HG03064 (cell line): ENCODE measurements at regions not wholly inside any gene's neighbourhood (a gene's known extent, or its start where the extent isn't known, plus 50 kb on each side); places are given as distances from the start of the nearest gene placed in this dataset.

Experiments used
- ATAC-seq: cut with Tn5 transposase; IDR thresholded peaks from one replicate; pipeline ENCODE4 v1.9.1; 2021; ENCODE audit warnings: low read depth; ENCODE audit not compliant: unreplicated experiment

DNA sequence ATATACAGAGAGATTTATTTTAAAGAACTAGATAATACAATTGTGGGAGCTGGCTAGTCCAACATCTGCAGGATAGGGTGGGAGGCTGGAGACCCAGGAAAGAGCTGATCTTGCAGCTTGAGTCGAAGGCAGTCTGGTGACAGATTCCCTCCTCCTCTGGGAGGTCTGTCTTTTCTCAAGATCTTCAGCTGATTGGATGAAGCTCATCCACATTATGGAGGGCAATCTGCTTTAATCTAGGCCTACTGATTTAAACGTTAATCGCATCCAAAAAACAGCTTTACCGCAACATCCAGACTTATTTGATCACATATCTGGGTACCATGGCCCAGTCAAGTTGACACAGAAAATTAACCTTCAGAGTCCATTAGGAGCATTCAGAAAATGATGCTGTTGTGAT lies 168.1 kb downstream of the ATPSCKMT start:
- ATAC-seq: no peak

DNA sequence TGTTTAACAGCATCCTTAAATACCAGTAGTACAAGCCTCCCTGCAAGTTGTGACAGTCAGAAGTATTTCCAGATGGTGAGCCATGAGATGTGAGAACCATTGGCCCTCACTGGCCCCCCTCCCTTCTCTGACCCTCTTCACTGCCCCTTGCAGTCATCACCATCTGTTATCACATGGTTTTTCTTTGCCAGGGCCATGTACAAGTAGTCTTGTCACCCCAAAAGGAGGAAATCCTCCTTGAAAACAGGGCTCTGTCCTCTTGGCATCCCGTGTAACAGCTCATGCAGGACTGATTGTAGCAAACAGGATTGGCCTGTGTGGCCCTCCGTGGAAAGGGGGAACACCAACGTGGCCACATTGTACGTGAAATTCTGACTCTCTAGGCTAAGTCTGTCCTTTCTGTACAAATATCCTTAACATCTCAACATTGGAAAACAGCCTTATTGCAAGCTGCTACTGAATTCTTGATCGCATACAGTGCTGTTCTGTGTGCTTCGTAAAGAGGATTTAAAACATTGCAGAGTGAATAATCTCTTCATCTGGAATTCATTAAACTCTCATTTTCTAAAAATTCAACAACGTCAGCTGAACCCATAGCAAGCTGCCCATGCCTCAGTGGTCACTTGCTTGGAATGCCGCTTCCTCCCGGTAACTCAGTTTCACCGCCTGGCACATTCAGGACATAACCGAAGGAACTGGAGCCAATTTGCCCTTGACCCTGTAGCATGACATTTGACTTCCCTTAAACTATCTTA lies 171.7 kb downstream of the ATPSCKMT start:
- ATAC-seq: no peak

DNA sequence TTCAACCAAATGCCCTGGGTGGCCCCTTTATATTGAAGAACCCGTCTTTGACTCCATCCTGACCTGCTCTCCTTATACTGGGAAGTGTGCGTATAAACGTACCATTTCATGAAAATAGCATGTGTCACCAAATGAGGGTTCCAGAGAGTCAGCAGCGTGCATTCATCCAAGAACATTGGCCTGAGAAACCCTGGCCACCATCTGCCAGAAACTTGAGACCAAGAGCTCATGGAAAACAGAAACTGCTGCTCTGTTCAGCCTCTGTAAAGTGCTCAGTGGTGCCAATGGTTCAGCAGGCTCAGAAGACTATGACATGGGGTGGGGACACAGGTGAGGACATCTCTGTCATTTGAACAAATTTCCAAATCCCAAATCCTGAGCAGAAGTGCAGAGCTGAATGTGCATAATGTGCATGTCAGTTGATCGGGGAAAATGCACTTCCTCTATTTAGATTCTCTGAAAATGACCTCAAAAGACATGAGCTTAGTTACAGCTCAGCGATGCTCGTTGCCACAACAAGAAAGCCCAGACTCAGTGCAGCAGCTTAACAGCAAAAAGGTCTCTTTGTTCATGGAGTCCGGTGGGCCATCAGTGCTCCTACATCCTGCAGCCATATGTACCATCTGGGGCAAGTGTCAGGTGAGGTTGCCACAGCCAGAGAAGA lies 176.1 kb downstream of the ATPSCKMT start:
- ATAC-seq: no peak

DNA sequence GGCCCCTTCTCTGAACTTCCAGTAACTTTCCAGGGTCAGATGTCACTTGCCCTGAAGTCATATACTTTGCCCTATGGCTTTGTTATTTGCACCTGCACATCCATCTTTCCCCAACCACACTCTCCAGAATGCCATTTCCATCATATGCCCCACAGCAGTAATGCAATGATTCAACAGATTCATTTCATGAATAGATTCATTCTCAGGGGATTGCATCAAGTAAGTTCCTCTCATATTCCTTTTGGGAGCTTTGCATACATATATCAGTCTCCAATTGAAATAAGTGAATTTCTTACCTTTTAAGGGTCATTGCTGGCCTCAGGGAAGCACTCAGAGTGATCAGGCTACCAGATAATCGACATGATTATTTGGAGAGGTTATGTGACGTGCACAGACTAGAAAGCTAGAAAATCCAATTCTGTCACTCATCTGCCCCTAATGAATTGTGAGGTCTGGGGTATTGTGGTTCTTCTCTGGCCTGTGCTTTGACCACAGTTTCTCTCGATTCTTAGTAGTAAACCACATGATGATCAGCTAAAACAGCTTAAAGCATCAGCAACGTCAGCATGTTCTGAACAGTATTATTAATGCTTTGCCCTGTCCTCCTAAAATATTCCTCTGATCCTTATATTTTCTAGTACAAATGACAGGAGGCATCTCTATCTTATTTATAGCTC lies 179.9 kb downstream of the ATPSCKMT start:
- no peak for ATAC-seq

DNA sequence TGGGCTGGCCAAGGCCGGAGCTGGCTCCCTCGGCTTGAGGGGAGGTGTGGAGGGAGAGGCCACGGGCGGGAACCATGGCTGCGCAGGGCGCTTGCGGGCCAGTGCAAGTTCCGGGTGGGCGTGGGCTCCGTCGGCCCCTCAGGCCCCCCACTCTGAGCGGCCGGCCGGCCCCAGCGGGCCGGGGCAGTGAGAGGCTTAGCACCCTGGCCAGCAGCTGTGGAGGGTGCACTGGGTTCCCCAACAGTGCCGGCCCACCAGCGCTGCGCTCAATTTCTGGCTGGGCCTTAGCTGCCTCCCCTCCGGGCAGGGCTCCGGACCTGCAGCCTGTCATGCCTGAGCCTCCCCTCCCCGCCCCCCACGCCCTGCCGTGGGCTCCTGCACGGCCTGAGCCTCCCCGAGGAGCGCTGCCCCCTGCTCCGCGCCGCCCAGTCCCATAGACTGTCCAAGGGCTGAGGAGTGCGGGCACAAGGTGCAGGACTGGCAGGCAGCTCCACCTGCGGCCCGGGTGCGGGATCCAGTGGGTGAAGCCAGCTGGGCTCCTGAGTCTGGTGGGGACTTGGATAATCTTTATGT lies 184.2 kb downstream of the ATPSCKMT start:
- no peak for ATAC-seq

DNA sequence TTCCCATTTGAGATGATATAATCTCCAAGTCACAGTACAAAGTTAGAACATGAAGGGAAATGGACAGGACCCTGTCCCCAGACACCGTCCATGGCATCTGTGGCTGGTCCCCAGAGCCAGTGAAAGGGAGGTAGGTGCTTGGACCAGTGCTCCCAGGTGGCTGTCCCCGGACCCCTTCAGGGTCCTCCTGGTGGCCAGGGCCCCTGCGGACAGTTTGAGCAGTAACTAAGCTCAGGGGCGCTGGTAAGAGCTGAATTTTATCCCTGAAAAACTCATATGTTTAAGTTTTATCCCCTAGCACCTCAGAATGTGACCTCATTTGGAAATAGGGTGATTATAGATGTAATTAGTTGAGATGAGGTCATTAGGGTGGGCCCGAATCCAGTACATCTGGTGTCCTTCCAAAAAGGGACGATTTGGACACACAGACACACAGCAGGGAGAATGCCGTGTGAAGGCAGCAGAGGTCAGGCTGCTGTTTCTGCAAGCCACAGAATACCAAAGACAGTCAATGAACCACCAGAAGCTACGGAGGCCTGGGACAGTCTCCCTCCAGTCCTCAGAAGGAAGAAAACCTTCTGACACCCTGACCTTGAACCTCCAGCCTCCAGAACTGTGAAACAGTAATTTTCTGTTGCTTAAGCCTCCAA lies 185.0 kb downstream of the ATPSCKMT start:
- no peak for ATAC-seq

DNA sequence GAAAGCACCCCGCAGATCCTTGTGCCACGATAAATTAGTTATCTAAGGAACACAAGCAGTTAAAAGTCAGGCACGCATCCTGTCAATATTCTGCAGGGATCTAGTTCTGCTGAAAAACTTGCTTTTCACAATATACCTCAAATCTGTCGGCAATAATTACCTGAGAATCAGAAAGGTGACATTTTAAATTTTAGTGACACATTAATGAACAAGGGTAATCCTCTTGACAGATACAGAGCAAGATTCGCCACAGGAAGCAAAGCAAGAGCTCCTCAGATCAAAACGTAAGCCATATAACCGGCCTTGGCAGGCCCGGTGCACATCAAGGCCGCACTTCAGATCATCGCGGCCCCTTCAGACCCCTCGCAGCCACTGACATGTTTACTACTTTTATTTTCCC lies 185.7 kb downstream of the ATPSCKMT start:
- ATAC-seq: no peak

DNA sequence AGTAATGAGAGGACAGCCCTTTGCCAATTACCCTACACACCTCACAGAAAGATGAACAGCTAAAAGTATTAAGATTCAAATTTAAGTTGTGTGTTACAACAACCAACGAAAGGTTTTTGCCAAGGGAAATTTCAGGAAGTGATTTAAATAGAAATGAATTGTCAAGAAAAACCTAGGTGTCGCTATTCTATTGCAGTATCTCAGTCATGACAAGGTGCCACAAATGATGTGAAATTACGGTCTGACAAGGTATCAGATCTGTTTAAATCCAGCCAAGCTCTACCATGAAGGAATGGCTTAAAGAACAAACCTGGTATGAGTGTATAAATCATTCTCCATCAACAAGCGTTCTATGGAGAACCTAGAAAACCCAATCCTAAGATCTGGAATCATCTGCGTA lies 189.7 kb downstream of the ATPSCKMT start:
- ATAC-seq: no peak

DNA sequence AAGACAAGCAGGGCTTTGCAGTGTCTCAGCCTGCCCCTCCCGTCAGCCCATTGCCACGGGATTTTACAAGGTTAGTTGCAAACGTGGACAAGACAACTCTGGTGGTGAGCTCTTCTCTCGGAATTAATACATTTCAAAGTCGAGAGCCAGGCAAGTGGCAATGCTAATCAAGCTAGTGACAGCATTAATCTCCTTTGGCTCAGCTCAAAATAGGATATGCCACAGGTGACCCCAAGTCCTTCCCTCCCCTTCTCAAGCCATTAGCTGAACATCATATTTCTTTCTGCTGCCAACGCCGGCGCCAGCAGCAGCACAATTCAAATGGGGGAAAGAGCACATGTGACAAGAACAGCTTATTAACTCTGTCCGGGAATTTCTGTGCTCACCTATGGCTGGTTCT lies 190.1 kb downstream of the ATPSCKMT start:
- no peak for ATAC-seq

DNA sequence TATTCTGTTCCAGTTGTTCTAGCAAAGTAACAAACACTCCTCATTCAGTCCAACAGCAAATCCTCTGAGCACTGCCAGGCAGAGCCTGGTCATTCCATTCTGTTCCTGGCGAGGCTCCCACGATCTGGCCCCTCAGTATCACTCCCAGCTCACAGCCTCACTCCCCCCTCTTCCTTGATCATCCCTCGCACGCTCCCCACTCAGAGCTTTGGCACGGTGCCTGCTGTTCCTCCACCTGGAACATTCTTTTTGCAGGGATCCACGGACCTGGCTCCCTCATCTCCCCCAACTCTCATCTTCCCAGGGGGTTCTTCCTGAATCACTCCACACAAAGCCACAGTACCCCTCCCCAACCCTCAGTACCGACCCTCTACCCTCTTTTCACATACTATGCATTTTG lies 192.3 kb downstream of the ATPSCKMT start:
- ATAC-seq: no peak

DNA sequence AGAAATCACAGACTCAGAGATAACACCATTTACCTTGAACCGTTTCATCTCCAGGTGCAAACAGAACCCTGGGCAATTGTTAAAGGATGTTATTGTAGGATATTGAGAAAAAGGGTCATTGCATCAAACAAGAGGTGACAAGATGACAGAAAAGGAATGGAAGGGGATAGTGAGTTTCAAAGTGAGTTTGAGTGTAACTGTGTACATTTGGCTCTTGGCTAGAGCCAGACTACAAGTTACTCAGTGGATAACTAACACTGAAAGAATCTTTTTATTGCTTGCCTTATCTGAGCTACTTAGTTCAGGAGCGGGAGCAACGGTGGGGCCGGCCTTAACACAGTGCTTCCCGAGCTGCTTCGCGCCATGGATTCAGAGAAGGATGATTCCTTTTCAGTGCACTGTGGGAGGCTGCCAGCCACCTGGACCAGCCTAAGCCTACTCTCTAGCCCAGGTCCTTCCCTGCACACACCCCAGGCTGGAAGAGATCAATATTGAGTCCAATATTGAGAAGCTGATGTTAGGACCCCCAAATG lies 193.4 kb downstream of the ATPSCKMT start:
- ATAC-seq: no peak

DNA sequence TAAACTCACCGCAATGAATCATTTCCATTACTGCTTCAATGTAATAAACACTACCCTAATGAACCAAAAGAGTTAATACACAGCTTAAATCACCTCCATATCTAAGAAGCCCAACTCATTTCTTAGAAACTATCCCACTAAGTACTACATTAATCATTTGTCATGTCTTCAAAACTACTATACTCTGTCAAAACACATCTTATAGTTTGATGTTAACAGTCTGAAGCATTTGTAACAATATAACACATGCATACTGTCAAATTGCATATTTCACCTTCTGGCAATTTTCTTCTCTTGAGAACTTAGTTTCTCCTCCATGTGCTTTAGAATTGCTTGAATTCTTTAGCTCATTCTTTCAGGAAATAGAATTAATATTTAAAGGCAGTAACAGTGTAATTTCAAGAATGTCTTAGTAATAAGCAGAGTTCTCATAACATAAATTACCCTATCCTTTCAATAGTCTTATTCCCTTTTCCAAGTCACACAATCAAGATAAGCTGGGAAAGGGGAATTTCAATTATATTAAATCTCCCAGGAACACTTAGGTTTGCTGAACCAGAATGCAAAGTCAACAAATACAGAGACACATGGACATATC lies 199.7 kb downstream of the ATPSCKMT start:
- ATAC-seq: no peak

DNA sequence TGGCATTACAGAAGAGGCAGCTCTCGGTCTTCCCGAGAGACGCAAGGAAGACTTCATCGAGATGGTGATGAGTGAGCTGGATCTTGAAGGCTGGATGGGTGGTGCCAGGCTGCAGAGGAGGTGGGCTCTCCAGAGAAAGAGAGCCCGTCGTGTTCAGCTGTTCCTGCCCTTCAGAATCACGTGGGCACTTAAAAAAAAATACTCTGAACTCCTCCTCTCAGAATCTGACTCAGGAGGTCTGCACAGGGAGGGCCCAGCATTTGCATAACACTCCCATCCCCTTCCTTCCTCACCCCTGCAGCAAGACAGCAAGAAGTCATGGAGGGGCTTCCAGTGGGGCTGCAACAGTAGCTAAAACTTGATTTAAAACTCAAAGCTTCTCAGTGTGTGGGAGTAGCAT lies 203.0 kb downstream of the ATPSCKMT start:
- no peak for ATAC-seq

DNA sequence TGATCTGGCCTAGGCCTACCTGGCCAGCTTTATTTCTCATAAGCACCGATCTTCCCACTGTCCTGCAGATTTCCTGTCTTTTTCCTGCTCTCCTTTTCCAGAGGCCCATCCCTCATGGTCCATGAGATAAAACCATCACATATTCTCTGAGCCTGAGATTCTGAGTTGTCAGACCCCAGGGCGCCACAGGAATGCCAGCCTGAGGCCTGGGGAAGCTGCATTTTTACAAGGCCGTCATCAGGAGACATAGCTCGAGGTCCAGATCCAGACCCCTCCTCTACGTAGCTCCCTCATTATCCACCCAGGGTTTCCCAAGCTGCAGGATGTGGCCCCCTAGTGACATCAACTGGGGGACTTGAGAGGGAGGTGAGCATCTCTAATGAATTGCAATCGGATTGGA lies 204.3 kb downstream of the ATPSCKMT start:
- ATAC-seq: no peak

DNA sequence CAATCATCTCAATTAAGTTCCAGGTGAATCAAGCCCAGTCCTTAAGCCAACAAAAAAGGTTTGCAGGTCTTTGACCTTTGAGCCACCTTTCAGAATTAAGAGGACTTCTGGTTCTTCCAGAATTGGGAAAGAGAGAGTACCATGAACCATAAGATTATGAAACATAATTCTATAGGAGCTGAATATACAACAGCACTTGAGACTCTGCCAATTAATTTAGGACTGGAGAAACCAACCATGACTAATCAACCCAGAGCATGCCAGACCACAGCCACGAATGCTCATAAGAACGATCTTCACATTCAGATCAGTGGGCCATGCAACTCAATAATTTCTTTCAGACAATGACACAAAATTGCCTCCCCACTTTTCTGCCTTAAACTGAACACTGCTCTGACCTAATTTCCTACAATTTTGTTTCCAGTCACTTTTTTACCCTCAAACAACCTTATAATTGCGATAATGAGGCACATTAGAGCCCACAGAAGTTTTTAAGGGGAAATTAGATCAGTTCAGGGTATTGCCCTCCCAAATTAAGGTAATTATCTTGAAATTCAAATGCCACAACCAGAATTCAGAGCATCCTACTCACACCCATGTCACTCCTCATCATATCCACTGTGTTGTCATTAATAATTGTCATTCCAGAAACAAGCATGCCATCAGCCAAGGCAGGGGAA lies 213.4 kb downstream of the ATPSCKMT start:
- ATAC-seq: no peak

DNA sequence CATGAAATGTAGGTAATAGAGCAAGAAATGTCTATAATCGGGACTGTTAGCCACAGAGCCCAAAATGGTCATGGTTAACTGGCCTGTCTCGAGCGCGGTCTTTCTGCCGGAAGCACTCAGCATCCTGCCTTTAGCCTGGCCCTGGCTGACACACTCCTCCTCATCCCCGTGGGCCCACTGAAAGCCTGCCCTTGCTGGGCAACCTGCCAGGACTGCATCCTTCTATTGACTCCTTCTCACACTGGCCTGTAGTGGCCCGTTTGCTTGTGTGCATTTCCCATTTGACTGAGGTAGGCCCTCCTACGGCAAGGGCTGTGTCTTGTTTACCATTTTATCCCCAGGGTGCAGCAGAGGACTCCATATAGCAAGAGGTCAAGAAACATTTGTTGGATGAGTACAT lies 215.7 kb downstream of the ATPSCKMT start:
- ATAC-seq: no peak

DNA sequence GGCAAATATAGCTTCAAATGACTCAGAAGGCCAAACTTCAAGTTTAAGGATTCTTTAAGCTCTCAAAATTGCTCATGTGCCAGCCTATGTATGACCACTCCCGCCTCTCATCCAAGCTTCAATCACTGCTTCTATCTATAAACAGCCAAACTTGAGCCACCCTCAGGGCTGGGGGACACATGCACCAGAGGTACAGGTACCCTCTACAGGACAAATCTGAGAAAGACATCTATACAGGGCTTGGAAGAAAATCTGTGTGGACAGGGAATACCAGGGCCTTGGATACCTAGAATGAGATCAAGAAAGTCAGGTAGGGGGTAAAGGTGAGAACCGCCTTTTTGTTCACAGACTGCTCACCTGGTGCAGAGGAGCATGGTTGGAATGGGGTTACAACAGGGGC lies 217.9 kb downstream of the ATPSCKMT start:
- ATAC-seq: no peak

DNA sequence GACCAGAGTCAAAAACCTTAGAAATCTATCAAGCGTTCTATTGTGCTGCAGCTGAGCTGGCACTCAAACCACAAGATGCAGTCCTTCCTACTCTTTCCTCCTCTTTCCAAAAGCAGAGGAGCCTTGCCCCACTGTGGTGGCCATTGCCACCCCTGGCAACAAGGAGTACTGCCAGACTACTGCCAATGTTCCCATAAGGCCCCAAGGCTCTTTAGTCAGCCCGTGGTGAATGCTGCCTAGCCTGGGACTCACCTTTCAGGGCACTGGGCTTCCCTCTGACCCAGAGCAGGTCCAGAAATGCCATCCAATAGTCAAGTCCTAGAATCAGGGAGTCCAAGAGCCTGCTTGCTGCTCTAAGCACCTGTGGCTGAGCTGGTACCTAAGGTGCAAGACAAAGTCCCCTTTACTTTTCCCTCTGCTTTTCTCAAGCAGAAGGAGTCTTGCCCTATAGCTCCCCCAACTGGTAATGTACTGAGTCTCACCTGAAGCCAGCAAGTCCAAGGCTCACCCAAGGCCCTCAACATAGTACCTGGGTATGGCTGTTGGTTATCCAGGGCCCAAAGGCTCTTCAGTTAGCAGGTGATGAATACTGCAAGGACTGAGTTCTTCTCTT lies 219.4 kb downstream of the ATPSCKMT start:
- no peak for ATAC-seq

DNA sequence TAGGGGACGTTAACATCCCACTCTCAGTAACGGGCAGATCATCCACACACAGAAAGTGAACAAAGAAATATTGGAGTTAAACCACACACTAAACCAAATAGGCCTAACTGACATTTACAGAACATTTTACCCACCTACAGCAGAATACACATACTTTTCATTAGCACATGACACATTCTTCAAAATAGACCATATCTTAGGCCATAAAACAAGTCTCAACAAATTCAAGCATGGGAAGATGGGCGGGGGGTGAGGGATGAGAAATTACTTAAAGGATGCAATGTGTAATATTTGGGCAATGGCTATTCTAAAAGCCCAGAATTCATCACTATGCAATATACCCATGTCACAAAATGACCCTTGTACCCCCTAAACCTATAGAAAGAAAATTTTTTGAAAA lies 226.2 kb downstream of the ATPSCKMT start:
- no peak for ATAC-seq
